RWPE1 (cell line): ENCODE measurements at regions not wholly inside any gene's neighbourhood (a gene's known extent, or its start where the extent isn't known, plus 50 kb on each side); places are given as distances from the start of the nearest gene placed in this dataset.

Source experiments
- CTCF ChIA-PET: fragments of 350-600 bp; sonication (Branson Sonifier 250); formaldehyde crosslinking; extraction: SDS; loops from one replicate; lab custom pipeline; 2021; lab: Yijun Ruan, JAX
- POLR2A ChIA-PET: fragments of 400-600 bp; formaldehyde crosslinking; extraction: SDS; loops from one replicate; lab custom pipeline; 2020; ENCODE audit warnings: antibody characterized with exemption; ENCODE audit not compliant: low non-redundant PET; lab: Yijun Ruan, JAX
- DNase-seq: peaks from one replicate; pipeline ENCODE4 v3.0.0; 2012; ENCODE audit warnings: low spot score
- H3K27ac ChIP-seq: fragments of 450-650 bp; 2 replicates; pipeline ENCODE4 v1.5.1; 2017
- CTCF ChIP-seq: fragments of 450-650 bp; conservative IDR thresholded peaks from 2 replicates; pipeline ENCODE4 v1.5.1; 2017; ENCODE audit warnings: low read depth, mild to moderate bottlenecking

GRCh38 chr2:5546181-5546580 lies 146.0 kb upstream of the SOX11 start:
- no peak overlapping the region for H3K27ac ChIP-seq
- no peak for TF ChIP-seq CTCF
- POLR2A ChIA-PET = no interaction called here
- DNase-seq = no peak
- CTCF ChIA-PET = no interaction called here

GRCh38 chr2:5548991-5549715 lies 143.0 kb upstream of the SOX11 start:
- CTCF ChIA-PET = interaction anchor here (0.6 kb wide), 1 partner anchor 9 kb away, joined by 3 read pairs; no protein-coding TSS in a partner anchor
- POLR2A ChIA-PET = no interaction called here
- TF ChIP-seq CTCF = no peak
- no peak overlapping the region for H3K27ac ChIP-seq
- no peak for DNase-seq

GRCh38 chr2:5549771-5550170 lies 142.4 kb upstream of the SOX11 start:
- TF ChIP-seq CTCF = no peak
- DNase-seq = no peak
- no peak overlapping the region for H3K27ac ChIP-seq
- ChIA-PET POLR2A (no interaction called here), CTCF (no interaction called here)

- no peak for TF ChIP-seq CTCF
- no peak overlapping the region for H3K27ac ChIP-seq
- no peak for DNase-seq
- ChIA-PET POLR2A (no interaction called here), CTCF (no interaction called here)
Observed at GRCh38 chr2:5555636-5556035, 136.5 kb upstream of the SOX11 start.

- CTCF ChIA-PET = interaction anchor here (0.6 kb wide), 2 partner anchors 89 to 236 kb away, joined by 3 to 4 read pairs; no protein-coding TSS in a partner anchor
- no peak for TF ChIP-seq CTCF
- POLR2A ChIA-PET = interaction anchor here (0.5 kb wide), 1 partner anchor 202 kb away, joined by 3 read pairs; no protein-coding TSS in a partner anchor
- DNase-seq = no peak
- no peak overlapping the region for H3K27ac ChIP-seq
Observed at GRCh38 chr2:5561006-5561405, 131.2 kb upstream of the SOX11 start.

GRCh38 chr2:5562426-5562825 lies 129.8 kb upstream of the SOX11 start:
- H3K27ac ChIP-seq = no peak overlapping the region
- TF ChIP-seq CTCF = no peak
- DNase-seq = no peak
- POLR2A ChIA-PET = no interaction called here
- CTCF ChIA-PET = no interaction called here
